ENCODE measurements at regions not wholly inside any gene's neighbourhood (a gene's known extent, or its start where the extent isn't known, plus 50 kb on each side); places are given as distances from the start of the nearest gene placed in this dataset.

GRCh38 chr2:223519471-223519870, 82.7 kb downstream of the SCG2 start:
- no peak for TF ChIP-seq CTCF (conservative IDR thresholded peaks at IDR 0.05 in 1 of 2, IDR thresholded peaks at IDR 0.05 in 1 of 2; ENCODE audit: extremely low read depth in 1 of 2, insufficient read depth in 1 of 2, low read depth in 1 of 2, low read length in 2 of 2)
- no peak for TF ChIP-seq EZH2 (IDR thresholded peaks at IDR 0.05; ENCODE audit: borderline replicate concordance, low read length)

Data from mammary epithelial cell (primary cell).